T follicular helper cell (primary cell): ENCODE measurements at regions not wholly inside any gene's neighbourhood (a gene's known extent, or its start where the extent isn't known, plus 50 kb on each side); places are given as distances from the start of the nearest gene placed in this dataset.
"Not testable (repeated sequence)": the region's sequence is repeated elsewhere in the genome, so short reads cannot be mapped to it uniquely, and the experiment has no call there.

Experiments used
- DNase-seq: peaks from one replicate; pipeline ENCODE4 v3.0.0-alpha.2; 2020; ENCODE audit warnings: low read depth

- no peak for DNase-seq
These were observed 361.0 kb downstream of the CD83 start for GRCh38 chr6:14478381-14479225.

- not testable (repeated sequence) for DNase-seq
These were observed 364.4 kb downstream of the CD83 start for GRCh38 chr6:14481946-14482345.

GRCh38 chr6:14487625-14488024 is 370.1 kb downstream of the CD83 start:
- no peak for DNase-seq

- no peak for DNase-seq
These were observed 370.6 kb downstream of the CD83 start for GRCh38 chr6:14488180-14488579.

- DNase-seq = no peak
These were observed 371.9 kb downstream of the CD83 start for GRCh38 chr6:14489445-14489844.

- DNase-seq = no peak
These were observed 381.2 kb downstream of the CD83 start for GRCh38 chr6:14498748-14499147.

GRCh38 chr6:14499309-14499708 is 381.7 kb downstream of the CD83 start:
- no peak for DNase-seq

- DNase-seq = no peak
These were observed 382.3 kb downstream of the CD83 start for GRCh38 chr6:14499841-14500240.

GRCh38 chr6:14500809-14501208 is 383.2 kb downstream of the CD83 start:
- no peak for DNase-seq

GRCh38 chr6:14501240-14501639 is 383.7 kb downstream of the CD83 start:
- DNase-seq = no peak

GRCh38 chr6:14501914-14502313 is 384.3 kb downstream of the CD83 start:
- DNase-seq = no peak

- DNase-seq = no peak
These were observed 385.0 kb downstream of the CD83 start for GRCh38 chr6:14502551-14502950.

- no peak for DNase-seq
These were observed 387.8 kb downstream of the CD83 start for GRCh38 chr6:14505401-14505800.

- no peak for DNase-seq
These were observed 389.2 kb downstream of the CD83 start for GRCh38 chr6:14506656-14507246.

GRCh38 chr6:14509120-14509519 is 391.5 kb downstream of the CD83 start:
- DNase-seq = no peak

- no peak for DNase-seq
These were observed 392.5 kb downstream of the CD83 start for GRCh38 chr6:14510038-14510437.

- no peak for DNase-seq
These were observed 393.6 kb downstream of the CD83 start for GRCh38 chr6:14511061-14511586.

- DNase-seq = no peak
These were observed 394.7 kb downstream of the CD83 start for GRCh38 chr6:14512246-14512645.

GRCh38 chr6:14513496-14514393 is 396.2 kb downstream of the CD83 start:
- DNase-seq = no peak

GRCh38 chr6:14516956-14517355 is 399.4 kb downstream of the CD83 start:
- no peak for DNase-seq

- DNase-seq = no peak
These were observed 400.0 kb downstream of the CD83 start for GRCh38 chr6:14517516-14518105.
